ENCODE measurements at regions not wholly inside any gene's neighbourhood (a gene's known extent, or its start where the extent isn't known, plus 50 kb on each side); places are given as distances from the start of the nearest gene placed in this dataset.
"Not testable (repeated sequence)": the region's sequence is repeated elsewhere in the genome, so short reads cannot be mapped to it uniquely, and the experiment has no call there.

DNA sequence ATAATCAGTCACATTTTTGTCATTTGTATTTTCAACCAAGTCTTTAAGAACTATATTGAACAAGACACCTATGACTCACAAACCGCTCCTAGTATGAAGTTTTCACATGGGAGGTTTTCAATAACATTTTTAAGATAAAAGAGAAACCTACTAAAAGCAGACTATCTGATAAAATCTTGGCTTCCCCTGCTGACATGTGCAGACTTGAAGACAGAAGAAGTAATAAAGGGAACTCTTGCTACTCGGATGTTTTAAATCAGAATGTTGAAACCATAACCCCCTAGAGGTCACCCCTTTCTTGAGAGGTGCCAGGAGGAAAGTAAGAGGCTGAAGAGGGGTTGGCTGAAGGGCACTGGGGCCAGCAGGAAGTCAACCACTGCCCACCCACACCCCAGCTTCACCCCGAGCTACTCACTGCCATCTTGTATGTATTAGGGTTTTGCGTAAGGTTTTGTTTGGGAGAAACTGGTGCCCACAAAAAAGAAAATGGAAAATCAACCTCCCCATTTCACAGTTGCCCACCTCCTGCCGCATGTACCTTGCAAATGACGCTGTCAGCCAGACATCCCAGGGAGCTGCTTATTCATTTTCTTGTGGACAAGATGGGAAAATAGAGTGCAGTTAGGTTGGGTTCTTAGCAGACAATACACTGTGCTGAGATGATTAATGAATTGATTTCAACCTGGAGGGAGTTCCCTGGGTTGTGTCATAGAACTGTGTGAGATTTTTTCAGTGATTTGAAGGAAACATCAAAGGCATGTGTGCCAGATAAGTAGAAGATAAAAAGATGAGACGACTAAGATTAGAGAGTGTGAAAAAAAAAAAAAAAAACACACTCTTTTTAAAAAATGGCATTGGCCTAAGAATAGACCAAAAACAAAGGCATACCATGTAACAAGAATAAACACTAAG is 83.2 kb upstream of the TAB2 start:
- peaks cover 49% of the 10 kb centered on the region for H3K4me1 Mint-ChIP-seq (ENCODE audit: low read depth)
- DNase-seq, result peak; percentile 39
- peaks cover 11% of the 10 kb centered on the region for H3K9me3 Mint-ChIP-seq
- H3K36me3 Mint-ChIP-seq (ENCODE audit: low read depth), result no peaks in the 10 kb centered on the region
- intact Hi-C loops (cut with micrococcal nuclease), result loop anchor here (1.0 to 5.0 kb wide), 14 partner anchors 22 to 1032 kb away; no protein-coding TSS in a partner anchor
- H3K27ac Mint-ChIP-seq, result peak overlapping the region; percentile 95
- CTCF ChIA-PET, result interaction anchor here (0.6 to 0.7 kb wide), 2 partner anchors 149 to 202 kb away, joined by 3 read pairs; no protein-coding TSS in a partner anchor
- peak overlapping the region; percentile 71 for H3K4me3 Mint-ChIP-seq
- H3K27me3 Mint-ChIP-seq (ENCODE audit: low read depth), result no peaks in the 10 kb centered on the region

DNA sequence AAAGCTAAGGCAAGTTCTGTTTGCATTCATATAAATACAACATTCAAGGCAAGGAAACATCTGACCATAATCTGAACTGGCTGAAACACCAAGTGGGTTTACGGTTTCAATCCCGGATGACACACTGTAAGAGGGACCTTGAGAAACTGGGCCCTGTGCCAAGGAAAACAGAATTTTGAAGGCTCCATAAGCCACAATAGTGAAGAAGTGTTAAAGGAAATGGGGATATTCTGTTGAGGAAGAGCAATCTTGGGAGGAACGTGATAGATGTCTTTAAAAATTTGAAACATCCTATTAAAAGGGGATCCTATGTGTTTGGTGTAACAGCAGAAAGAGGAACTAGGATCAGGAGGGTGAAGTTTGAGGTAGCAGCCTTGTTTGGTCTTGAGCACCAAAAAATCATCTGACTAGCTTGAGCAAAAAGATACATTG is 82.4 kb upstream of the TAB2 start:
- Mint-ChIP-seq H3K27ac (peak overlapping the region; percentile 95), H3K9me3 (peaks cover 17% of the 10 kb centered on the region), H3K4me1 (ENCODE audit: low read depth) (peaks cover 49% of the 10 kb centered on the region), H3K36me3 (ENCODE audit: low read depth) (no peaks in the 10 kb centered on the region), H3K27me3 (ENCODE audit: low read depth) (no peaks in the 10 kb centered on the region), H3K4me3 (no peak overlapping the region)
- CTCF ChIA-PET, result no interaction called here
- intact Hi-C loops (cut with micrococcal nuclease), result loop anchor here (2.0 kb wide), 4 partner anchors 44 to 280 kb away; no protein-coding TSS in a partner anchor
- no peak for DNase-seq

DNA sequence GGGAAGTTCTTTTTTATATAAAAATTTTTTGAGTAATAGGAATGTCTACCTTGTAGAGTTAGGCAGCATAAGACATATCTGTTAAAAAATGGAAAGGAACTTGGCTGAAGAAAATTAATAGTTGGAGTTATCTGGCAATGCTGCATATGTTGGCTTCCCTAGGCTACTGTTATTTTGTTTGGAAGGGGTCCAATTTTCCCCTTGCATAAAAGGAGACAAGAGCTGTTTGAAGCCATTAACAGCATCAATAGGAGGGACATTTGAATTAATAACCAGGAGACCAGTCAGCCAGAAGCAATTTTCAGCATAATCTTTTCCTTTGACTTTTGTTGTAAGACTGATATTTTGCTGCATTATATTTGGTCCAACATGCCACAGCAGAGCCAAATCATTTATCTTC is 80.9 kb upstream of the TAB2 start:
- Mint-ChIP-seq H3K27me3 (ENCODE audit: low read depth) (no peaks in the 10 kb centered on the region), H3K4me3 (no peak overlapping the region), H3K4me1 (ENCODE audit: low read depth) (peaks cover 43% of the 10 kb centered on the region), H3K9me3 (peaks cover 19% of the 10 kb centered on the region), H3K36me3 (ENCODE audit: low read depth) (no peaks in the 10 kb centered on the region), H3K27ac (no peak overlapping the region)
- intact Hi-C loops (cut with micrococcal nuclease), result no loop called here
- CTCF ChIA-PET, result interaction anchor here (0.6 to 1.0 kb wide), 2 partner anchors 25 to 162 kb away, joined by 3 to 4 read pairs; no protein-coding TSS in a partner anchor
- DNase-seq, result no peak

DNA sequence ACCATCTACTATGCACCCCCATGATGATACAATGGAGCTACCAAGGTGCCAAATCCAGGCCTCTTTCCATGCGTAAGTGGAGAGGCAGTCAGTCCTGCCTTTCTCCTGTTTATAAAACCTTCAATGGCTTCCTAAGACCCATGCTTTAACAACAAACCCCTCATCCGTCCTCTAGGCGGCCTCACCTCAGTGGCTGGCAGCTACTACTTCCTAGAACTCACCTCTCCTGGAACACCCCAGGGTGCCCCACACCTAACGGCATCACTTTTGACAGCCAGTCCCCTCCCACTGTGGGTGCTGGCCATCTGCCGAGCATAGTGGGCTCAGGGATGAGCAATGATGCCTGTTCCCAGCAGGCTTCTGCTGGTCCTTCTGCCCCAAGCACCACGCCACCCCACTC is 80.0 kb upstream of the TAB2 start:
- H3K27me3 Mint-ChIP-seq (ENCODE audit: low read depth), result no peaks in the 10 kb centered on the region
- no peaks in the 10 kb centered on the region for H3K36me3 Mint-ChIP-seq (ENCODE audit: low read depth)
- DNase-seq, result no peak
- H3K9me3 Mint-ChIP-seq, result peaks cover 22% of the 10 kb centered on the region
- H3K4me3 Mint-ChIP-seq, result no peak overlapping the region
- intact Hi-C loops (cut with micrococcal nuclease), result no loop called here
- CTCF ChIA-PET, result interaction anchor here (0.6 to 1.0 kb wide), 3 partner anchors 14 to 163 kb away, joined by 3 to 4 read pairs (median 3); no protein-coding TSS in a partner anchor
- no peak overlapping the region for H3K27ac Mint-ChIP-seq
- H3K4me1 Mint-ChIP-seq (ENCODE audit: low read depth), result peaks cover 35% of the 10 kb centered on the region

DNA sequence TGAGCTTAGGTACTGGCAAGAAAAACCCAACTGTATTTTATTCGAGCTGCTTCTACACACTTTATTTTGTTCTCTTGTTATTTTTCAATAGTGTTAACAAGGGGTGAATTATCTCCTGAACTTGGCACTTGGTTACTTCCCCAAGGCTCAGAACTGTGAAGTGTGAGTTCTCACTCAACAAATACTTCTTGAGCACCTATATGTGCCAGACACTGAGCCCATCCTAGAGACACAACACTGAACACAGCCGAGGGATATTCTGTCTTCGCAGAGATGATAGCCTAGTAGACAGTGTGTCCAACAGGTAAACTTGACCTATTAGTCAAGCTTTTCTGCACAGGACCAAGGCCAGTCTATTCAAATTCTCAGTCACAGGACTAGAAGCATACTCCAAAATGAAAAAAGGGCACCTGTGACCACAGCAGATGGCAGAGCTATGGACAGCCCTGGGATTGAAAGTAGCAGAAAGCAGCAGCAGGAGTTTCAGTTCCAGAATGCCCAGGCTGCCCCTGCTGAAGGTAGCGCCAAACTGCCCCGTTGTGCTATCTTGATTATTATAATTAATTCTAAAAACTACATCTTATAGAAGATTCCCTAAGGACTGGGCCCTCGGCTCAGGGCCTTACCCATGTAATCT is 77.8 kb upstream of the TAB2 start:
- no peaks in the 10 kb centered on the region for H3K27me3 Mint-ChIP-seq (ENCODE audit: low read depth)
- CTCF ChIA-PET, result interaction anchor here (1.2 kb wide), 1 partner anchor 192 kb away, joined by 4 read pairs; no protein-coding TSS in a partner anchor
- no peak overlapping the region for H3K4me3 Mint-ChIP-seq
- no peaks in the 10 kb centered on the region for H3K36me3 Mint-ChIP-seq (ENCODE audit: low read depth)
- peaks cover 20% of the 10 kb centered on the region for H3K4me1 Mint-ChIP-seq (ENCODE audit: low read depth)
- H3K27ac Mint-ChIP-seq, result no peak overlapping the region
- H3K9me3 Mint-ChIP-seq, result peaks cover 22% of the 10 kb centered on the region
- intact Hi-C loops (cut with micrococcal nuclease), result no loop called here
- no peak for DNase-seq

DNA sequence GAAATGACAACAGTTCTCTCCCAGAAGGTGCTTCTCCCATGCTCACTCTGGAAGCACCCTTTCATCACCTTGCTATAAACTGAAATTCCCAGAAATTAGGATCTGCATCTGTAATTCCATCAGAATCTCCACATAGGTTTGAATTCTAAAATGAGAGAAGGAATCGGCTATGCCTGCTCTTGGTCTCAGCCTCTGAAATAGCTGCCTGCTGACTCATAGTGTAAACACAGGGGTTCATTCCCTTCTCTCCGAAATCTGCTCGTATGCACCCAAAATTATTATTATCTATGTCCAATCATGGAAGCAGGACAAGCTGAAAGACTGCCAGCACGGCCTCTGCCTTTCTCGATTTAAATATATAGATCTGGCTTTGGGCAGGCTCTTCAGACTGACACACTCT is 74.6 kb upstream of the TAB2 start:
- intact Hi-C loops (cut with micrococcal nuclease), result no loop called here
- H3K27ac Mint-ChIP-seq, result no peak overlapping the region

DNA sequence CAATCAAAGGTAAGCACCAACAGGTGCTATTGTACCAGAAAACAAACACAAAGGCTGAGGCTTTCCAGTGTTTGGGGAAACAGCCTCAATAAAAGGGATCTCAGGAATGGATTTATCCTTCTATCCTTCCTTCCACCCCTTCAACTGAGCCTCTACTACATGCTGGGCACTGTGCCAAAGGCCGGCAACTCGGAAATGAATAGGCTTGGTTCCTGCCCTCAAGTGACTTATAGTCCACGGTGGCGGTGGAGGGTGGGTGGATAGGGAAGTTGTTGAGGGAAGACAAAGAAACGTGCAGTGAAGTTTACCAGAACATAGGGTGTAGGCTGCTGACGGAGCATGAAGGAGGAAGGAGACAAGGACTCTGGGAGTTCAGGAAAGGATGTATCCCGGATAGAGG is 73.4 kb upstream of the TAB2 start:
- Mint-ChIP-seq H3K36me3 (ENCODE audit: low read depth) (no peaks in the 10 kb centered on the region), H3K4me1 (ENCODE audit: low read depth) (peaks cover 28% of the 10 kb centered on the region), H3K27me3 (ENCODE audit: low read depth) (no peaks in the 10 kb centered on the region), H3K4me3 (no peak overlapping the region), H3K27ac (no peak overlapping the region), H3K9me3 (peaks cover 13% of the 10 kb centered on the region)
- CTCF ChIA-PET, result no interaction called here
- no peak for DNase-seq
- intact Hi-C loops (cut with micrococcal nuclease), result no loop called here

More for the DNA sequence above, 74.6 kb upstream of the TAB2 start:
- CTCF ChIA-PET, result no interaction called here
- no peak for DNase-seq
- Mint-ChIP-seq H3K4me3 (no peak overlapping the region), H3K27me3 (ENCODE audit: low read depth) (no peaks in the 10 kb centered on the region), H3K4me1 (ENCODE audit: low read depth) (peaks cover 19% of the 10 kb centered on the region), H3K9me3 (peaks cover 19% of the 10 kb centered on the region), H3K36me3 (ENCODE audit: low read depth) (no peaks in the 10 kb centered on the region)

DNA sequence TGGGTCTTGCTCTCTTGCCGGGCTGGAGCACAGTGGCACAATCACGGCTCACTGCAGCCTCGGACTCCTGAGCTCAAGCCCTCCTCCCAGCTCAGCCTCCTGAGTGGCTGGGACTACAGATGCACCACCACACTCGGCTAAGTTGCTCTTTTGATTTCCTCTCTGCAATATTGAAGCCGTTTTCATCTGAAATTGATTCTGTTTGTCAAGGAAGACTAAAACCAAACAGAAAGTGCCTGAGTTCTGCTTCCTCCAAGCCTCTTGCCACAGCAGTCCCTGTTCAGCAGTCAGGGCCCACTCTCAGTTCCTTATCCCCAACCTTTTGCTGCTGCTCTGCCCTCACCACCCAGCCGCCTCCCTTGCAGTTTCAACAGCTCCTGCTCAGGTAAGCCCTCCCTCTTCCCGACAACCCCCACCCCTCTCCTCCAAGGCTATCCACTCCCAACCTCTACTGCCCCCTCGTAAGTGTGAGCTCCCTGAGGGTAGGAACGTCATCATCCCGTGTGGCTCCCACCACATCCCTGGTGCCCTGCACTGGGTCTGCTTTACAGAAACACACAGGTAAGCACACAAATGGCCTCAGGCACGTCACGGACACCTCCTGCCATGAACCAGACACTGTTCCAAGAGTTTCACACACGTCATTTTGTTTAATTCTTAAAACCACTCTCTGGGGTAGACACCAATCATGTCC is 70.7 kb upstream of the TAB2 start:
- Mint-ChIP-seq H3K27ac (no peak overlapping the region), H3K9me3 (peaks cover 2% of the 10 kb centered on the region), H3K36me3 (ENCODE audit: low read depth) (no peaks in the 10 kb centered on the region), H3K27me3 (ENCODE audit: low read depth) (no peaks in the 10 kb centered on the region), H3K4me1 (ENCODE audit: low read depth) (peaks cover 34% of the 10 kb centered on the region), H3K4me3 (no peak overlapping the region)
- no peak for DNase-seq
- CTCF ChIA-PET, result no interaction called here
- intact Hi-C loops (cut with micrococcal nuclease), result no loop called here

DNA sequence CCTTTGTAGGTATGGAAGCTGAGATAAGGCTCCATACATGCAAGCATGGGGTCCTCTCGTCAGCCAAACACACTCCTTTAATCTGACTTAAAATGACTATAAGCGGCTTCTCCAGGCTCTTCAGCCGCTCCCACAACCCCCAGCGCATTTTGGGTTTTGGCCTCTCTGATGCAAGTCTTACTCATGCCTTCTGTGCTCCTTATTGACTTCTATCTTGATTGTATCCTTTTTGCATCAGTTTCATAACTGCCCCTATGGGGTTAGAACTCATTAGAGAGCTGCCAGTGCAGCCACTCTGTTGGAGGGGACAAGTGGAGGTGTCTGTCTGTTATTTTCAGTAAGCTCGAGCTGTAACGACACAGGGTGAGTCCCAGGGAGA is 70.1 kb upstream of the TAB2 start:
- CTCF ChIA-PET, result no interaction called here
- no peaks in the 10 kb centered on the region for H3K27me3 Mint-ChIP-seq (ENCODE audit: low read depth)
- no peak overlapping the region for H3K27ac Mint-ChIP-seq
- H3K4me1 Mint-ChIP-seq (ENCODE audit: low read depth), result peaks cover 34% of the 10 kb centered on the region
- H3K9me3 Mint-ChIP-seq, result no peaks in the 10 kb centered on the region
- no peak for DNase-seq
- H3K4me3 Mint-ChIP-seq, result no peak overlapping the region
- intact Hi-C loops (cut with micrococcal nuclease), result no loop called here
- no peaks in the 10 kb centered on the region for H3K36me3 Mint-ChIP-seq (ENCODE audit: low read depth)

DNA sequence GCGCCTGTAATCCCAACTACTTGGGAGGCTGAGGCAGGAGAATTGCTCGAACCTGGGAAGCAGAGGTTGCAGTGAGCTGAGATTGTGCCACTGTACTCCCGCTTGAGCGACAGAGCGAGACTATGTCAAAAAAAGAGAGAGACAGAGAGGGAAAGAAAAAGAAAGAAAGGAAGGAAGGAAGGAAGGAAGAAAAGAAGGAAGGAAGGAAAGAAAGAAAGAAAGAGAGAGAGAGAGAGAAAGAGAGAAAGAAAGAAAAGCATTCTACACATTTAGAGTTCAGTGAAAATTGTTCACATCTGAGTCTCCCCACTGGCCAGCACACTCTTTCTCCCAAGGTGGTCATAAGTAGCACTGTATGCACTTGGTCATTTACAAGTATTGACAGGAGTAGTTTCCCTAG is 69.2 kb upstream of the TAB2 start:
- H3K27me3 Mint-ChIP-seq (ENCODE audit: low read depth); DNase-seq; H3K27ac Mint-ChIP-seq; H3K4me3 Mint-ChIP-seq; H3K9me3 Mint-ChIP-seq; H3K36me3 Mint-ChIP-seq (ENCODE audit: low read depth); intact Hi-C loops (cut with micrococcal nuclease): not testable (repeated sequence)
- CTCF ChIA-PET, result interaction anchor here (0.7 kb wide), 1 partner anchor 307 kb away, joined by 4 read pairs; no protein-coding TSS in a partner anchor
- peaks cover 34% of the 10 kb centered on the region for H3K4me1 Mint-ChIP-seq (ENCODE audit: low read depth)

DNA sequence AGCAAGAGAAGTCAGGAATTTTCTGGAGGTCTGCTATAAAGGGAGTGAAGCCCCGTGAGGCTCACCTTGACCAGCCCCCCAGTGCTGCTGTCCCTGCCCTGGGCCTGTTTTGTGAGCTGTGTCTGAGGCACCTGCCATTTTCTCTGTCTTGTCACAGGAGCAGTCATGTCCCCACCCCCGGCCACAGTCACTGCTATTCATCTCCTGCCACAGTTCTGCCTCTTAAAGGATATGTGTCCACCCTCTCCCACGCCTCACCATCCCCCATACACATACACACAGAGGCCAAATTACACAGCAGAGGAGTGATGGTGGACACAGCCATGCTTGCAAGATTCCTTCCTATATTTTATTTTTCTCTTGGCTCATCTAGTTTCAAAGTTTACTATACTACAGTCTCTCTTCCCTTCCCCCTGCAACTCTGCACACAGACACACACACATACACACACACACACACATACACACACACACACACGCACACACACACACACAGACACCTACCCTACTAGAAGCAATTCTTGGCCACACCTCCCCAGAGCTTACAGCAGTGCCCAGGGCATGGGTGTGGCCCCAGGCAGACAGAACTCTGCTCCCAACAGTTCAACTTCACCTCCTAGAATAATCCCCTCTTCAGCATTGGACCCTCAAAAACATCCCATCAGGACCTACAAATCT is 68.7 kb upstream of the TAB2 start:
- Mint-ChIP-seq H3K27me3 (ENCODE audit: low read depth) (no peaks in the 10 kb centered on the region), H3K4me1 (ENCODE audit: low read depth) (peaks cover 28% of the 10 kb centered on the region), H3K4me3 (no peak overlapping the region), H3K27ac (no peak overlapping the region), H3K36me3 (ENCODE audit: low read depth) (no peaks in the 10 kb centered on the region), H3K9me3 (no peaks in the 10 kb centered on the region)
- intact Hi-C loops (cut with micrococcal nuclease), result no loop called here
- DNase-seq, result peak; percentile 29
- CTCF ChIA-PET, result no interaction called here
